Epithelial cell of prostate (primary cell): ENCODE measurements at regions not wholly inside any gene's neighbourhood (a gene's known extent, or its start where the extent isn't known, plus 50 kb on each side); places are given as distances from the start of the nearest gene placed in this dataset.
"Not testable (repeated sequence)": the region's sequence is repeated elsewhere in the genome, so short reads cannot be mapped to it uniquely, and the experiment has no call there.

Experiments
- DNase-seq: peaks from one replicate; pipeline ENCODE4 v3.0.0-alpha.2; 2011; ENCODE audit warnings: low read depth, low spot score
- H3K27ac ChIP-seq: fragments of 450-650 bp; 2 replicates; pipeline ENCODE4 v1.5.1; 2017; ENCODE audit warnings: mild to moderate bottlenecking

GRCh38 chr4:174084542-174084941 is 198.9 kb downstream of the FBXO8 start:
- H3K27ac ChIP-seq, result no peak overlapping the region
- DNase-seq, result no peak

- no peak overlapping the region for H3K27ac ChIP-seq
- no peak for DNase-seq
These were observed 203.1 kb downstream of the FBXO8 start for GRCh38 chr4:174080361-174080760.

GRCh38 chr4:174071595-174071994 is 211.9 kb downstream of the FBXO8 start:
- no peak overlapping the region for H3K27ac ChIP-seq
- no peak for DNase-seq

- no peak for DNase-seq
- H3K27ac ChIP-seq, result no peak overlapping the region
These were observed 213.6 kb downstream of the FBXO8 start for GRCh38 chr4:174069848-174070330.

GRCh38 chr4:174066611-174067205 is 216.8 kb downstream of the FBXO8 start:
- DNase-seq, result no peak
- no peak overlapping the region for H3K27ac ChIP-seq

GRCh38 chr4:174062831-174063230 is 220.6 kb downstream of the FBXO8 start:
- DNase-seq, result no peak

GRCh38 chr4:174061026-174061425 is 222.4 kb downstream of the FBXO8 start:
- H3K27ac ChIP-seq, result no peak overlapping the region
- no peak for DNase-seq

More at GRCh38 chr4:174062831-174063230, 220.6 kb downstream of the FBXO8 start:
- H3K27ac ChIP-seq, result no peak overlapping the region

GRCh38 chr4:174058846-174059245 is 224.6 kb downstream of the FBXO8 start:
- H3K27ac ChIP-seq, result no peak overlapping the region
- DNase-seq, result no peak

GRCh38 chr4:174056959-174057358 is 226.5 kb downstream of the FBXO8 start:
- no peak overlapping the region for H3K27ac ChIP-seq
- no peak for DNase-seq

GRCh38 chr4:174055344-174055743 is 228.1 kb downstream of the FBXO8 start:
- H3K27ac ChIP-seq, result no peak overlapping the region
- DNase-seq, result no peak

GRCh38 chr4:174053895-174054294 is 229.6 kb downstream of the FBXO8 start:
- DNase-seq, result no peak

GRCh38 chr4:174047363-174047762 is 236.1 kb downstream of the FBXO8 start:
- DNase-seq, result no peak

More at GRCh38 chr4:174053895-174054294, 229.6 kb downstream of the FBXO8 start:
- H3K27ac ChIP-seq, result no peak overlapping the region

GRCh38 chr4:174045829-174046228 is 237.6 kb downstream of the FBXO8 start:
- DNase-seq, H3K27ac ChIP-seq: not testable (repeated sequence)

More at GRCh38 chr4:174047363-174047762, 236.1 kb downstream of the FBXO8 start:
- H3K27ac ChIP-seq, result no peak overlapping the region

- no peak for DNase-seq
- H3K27ac ChIP-seq, result no peak overlapping the region
These were observed 238.1 kb downstream of the FBXO8 start for GRCh38 chr4:174045381-174045780.

GRCh38 chr4:174041555-174042105 is 241.8 kb downstream of the FBXO8 start:
- no peak for DNase-seq
- H3K27ac ChIP-seq, result no peak overlapping the region

- no peak overlapping the region for H3K27ac ChIP-seq
- DNase-seq, result no peak
These were observed 243.2 kb downstream of the FBXO8 start for GRCh38 chr4:174040287-174040686.

- no peak overlapping the region for H3K27ac ChIP-seq
- no peak for DNase-seq
These were observed 245.0 kb downstream of the FBXO8 start for GRCh38 chr4:174038481-174038880.

- DNase-seq, result no peak
- H3K27ac ChIP-seq, result no peak overlapping the region
These were observed 245.8 kb downstream of the FBXO8 start for GRCh38 chr4:174037631-174038030.

GRCh38 chr4:174037049-174037448 is 246.4 kb downstream of the FBXO8 start:
- H3K27ac ChIP-seq, result no peak overlapping the region
- DNase-seq, result no peak

- no peak overlapping the region for H3K27ac ChIP-seq
- DNase-seq, result no peak
These were observed 246.9 kb downstream of the FBXO8 start for GRCh38 chr4:174036576-174036975.

GRCh38 chr4:174036111-174036510 is 247.4 kb downstream of the FBXO8 start:
- DNase-seq, result no peak
- no peak overlapping the region for H3K27ac ChIP-seq

GRCh38 chr4:174023641-174024040 is 259.8 kb downstream of the FBXO8 start:
- H3K27ac ChIP-seq, result no peak overlapping the region
- no peak for DNase-seq
